IMR-90 (cell line): ENCODE measurements at regions not wholly inside any gene's neighbourhood (a gene's known extent, or its start where the extent isn't known, plus 50 kb on each side); places are given as distances from the start of the nearest gene placed in this dataset.

Experiments
- ATAC-seq: fragments of 200-7000 bp; cut with Tn5 transposase; 2 replicates; pipeline ENCODE4 v1.9.1; 2020; ENCODE audit warnings: low read depth, mild to moderate bottlenecking, moderate library complexity
- BruUV-seq: library from RNA; stranded (reverse); fragments of 400-500 nt; replicated peaks from 2 replicates; lab custom pipeline; 2021; lab: Mats Ljungman, UMichigan
- CTCF ChIA-PET: fragments of 300-600 bp; formaldehyde crosslinking; extraction: SDS; loops from one replicate; lab custom pipeline; 2021; ENCODE audit warnings: antibody characterized with exemption; lab: Yijun Ruan, JAX
- POLR2A ChIA-PET: fragments of 300-600 bp; sonication (Branson Sonifier 250); formaldehyde crosslinking; loops from one replicate; lab custom pipeline; 2022; ENCODE audit warnings: antibody characterized with exemption; ENCODE audit not compliant: unreplicated experiment; lab: Charles Lee
- DNase-seq: peaks from one replicate; pipeline ENCODE4 v3.0.0; 2013
- H2AFZ ChIP-seq: replicated peaks from 2 replicates; pipeline ENCODE3; 2013; ENCODE audit warnings: low read length, mild to moderate bottlenecking; ENCODE audit not compliant: poor library complexity
- H2AK5ac ChIP-seq: 2 replicates; pipeline ENCODE4 v1.6.1; 2013; ENCODE audit warnings: low read depth, low read length, inconsistent platforms
- H2AK9ac ChIP-seq: replicated peaks from 2 replicates; pipeline ENCODE3; 2013; ENCODE audit warnings: mild to moderate bottlenecking, low read depth, low read length, moderate library complexity; ENCODE audit not compliant: poor library complexity
- H2BK120ac ChIP-seq: 2 replicates; pipeline ENCODE4 v1.6.1; 2013; ENCODE audit warnings: low read depth, low read length, inconsistent platforms
- H2BK15ac ChIP-seq: 3 replicates; pipeline ENCODE4 v1.6.1; 2013; ENCODE audit warnings: low read depth, low read length, inconsistent platforms
- H2BK20ac ChIP-seq: 2 replicates; pipeline ENCODE4 v1.6.1; 2013; ENCODE audit warnings: low read depth, mild to moderate bottlenecking, inconsistent platforms, low read length, moderate library complexity
- H2BK5ac ChIP-seq: 2 replicates; pipeline ENCODE4 v1.6.1; 2013; ENCODE audit warnings: mild to moderate bottlenecking, low read depth, low read length, inconsistent platforms; ENCODE audit not compliant: poor library complexity, severe bottlenecking
- H3K14ac ChIP-seq: replicated peaks from 2 replicates; pipeline ENCODE4 v1.6.1; 2013; ENCODE audit warnings: low read depth, low read length, inconsistent platforms
- H3K18ac ChIP-seq: 2 replicates; pipeline ENCODE4 v1.6.1; 2013; ENCODE audit warnings: low read depth, low read length, control low read depth
- H3K23ac ChIP-seq: 2 replicates; pipeline ENCODE4 v1.6.1; 2013; ENCODE audit warnings: low read depth, low read length, inconsistent platforms
- H3K27ac ChIP-seq: 2 replicates; pipeline ENCODE4 v1.5.1; 2013; ENCODE audit warnings: mild to moderate bottlenecking, control low read depth, low read length; ENCODE audit not compliant: insufficient read depth
- H3K27me3 ChIP-seq: 2 replicates; pipeline ENCODE4 v1.6.1; 2013; ENCODE audit warnings: low read length; ENCODE audit not compliant: control insufficient read depth, insufficient read depth
- H3K36me3 ChIP-seq: 2 replicates; pipeline ENCODE4 v1.6.1; 2013; ENCODE audit warnings: low read length, mixed read lengths; ENCODE audit not compliant: control insufficient read depth, insufficient read depth
- H3K4ac ChIP-seq: 2 replicates; pipeline ENCODE4 v1.6.1; 2013; ENCODE audit warnings: low read depth, low read length, inconsistent platforms
- H3K4me1 ChIP-seq: 2 replicates; pipeline ENCODE4 v1.6.1; 2013; ENCODE audit warnings: low read length, mixed read lengths; ENCODE audit not compliant: control insufficient read depth, insufficient read depth
- H3K4me2 ChIP-seq: 2 replicates; pipeline ENCODE4 v1.6.1; 2013; ENCODE audit warnings: low read depth, mild to moderate bottlenecking, control low read depth, low read length, moderate library complexity
- H3K4me3 ChIP-seq: 2 replicates; pipeline ENCODE4 v1.5.1; 2013; ENCODE audit warnings: low read depth, mild to moderate bottlenecking, control low read depth, low read length, moderate library complexity; ENCODE audit not compliant: insufficient read depth
- H3K56ac ChIP-seq: 2 replicates; pipeline ENCODE4 v1.6.1; 2013; ENCODE audit warnings: low read length, inconsistent platforms; ENCODE audit not compliant: insufficient read depth; ENCODE audit errors: extremely low read depth
- H3K79me1 ChIP-seq, 2 experiments: 2 replicates each; pipeline ENCODE4 v1.6.1; 2013; ENCODE audit warnings: low read length in 2 of 2, inconsistent platforms in 1 of 2, low read depth in 1 of 2
- H3K9ac ChIP-seq: 2 replicates; pipeline ENCODE4 v1.6.1; 2013; ENCODE audit warnings: low read depth, low read length, control low read depth
- H3K9me1 ChIP-seq: 2 replicates; pipeline ENCODE4 v1.6.1; 2013; ENCODE audit warnings: low read length, inconsistent platforms; ENCODE audit not compliant: insufficient read depth
- H3K9me3 ChIP-seq: 2 replicates; pipeline ENCODE4 v1.6.1; 2013; ENCODE audit warnings: low read length; ENCODE audit not compliant: control insufficient read depth, insufficient read depth
- H4K20me1 ChIP-seq: 2 replicates; pipeline ENCODE4 v1.6.1; 2013; ENCODE audit warnings: low read length, inconsistent platforms; ENCODE audit not compliant: insufficient read depth
- H4K5ac ChIP-seq: 2 replicates; pipeline ENCODE4 v1.6.1; 2013; ENCODE audit warnings: mild to moderate bottlenecking, low read depth, low read length, control low read depth
- H4K8ac ChIP-seq, 2 experiments: 2 replicates each; pipeline ENCODE4 v1.6.1; 2013; ENCODE audit warnings: low read depth in 2 of 2, low read length in 2 of 2, control low read depth in 1 of 2, inconsistent platforms in 1 of 2
- H4K91ac ChIP-seq: 2 replicates; pipeline ENCODE4 v1.6.1; 2013; ENCODE audit warnings: low read depth, low read length, inconsistent platforms; ENCODE audit not compliant: insufficient read depth
- BHLHE40 ChIP-seq: fragments of 150-350 bp; IDR thresholded peaks from 2 replicates; pipeline ENCODE4 v1.6.1; 2016; ENCODE audit warnings: mild to moderate bottlenecking, low read depth, low read length
- CEBPB ChIP-seq: IDR thresholded peaks from 2 replicates; pipeline ENCODE4 v1.6.1; 2012; ENCODE audit warnings: low read depth, low read length, improper control_type of control experiment
- CHD1 ChIP-seq: IDR thresholded peaks from 2 replicates; pipeline ENCODE4 v1.6.1; 2012; ENCODE audit warnings: low read depth, low read length, improper control_type of control experiment
- ELK1 ChIP-seq: fragments of 150-350 bp; IDR thresholded peaks from 2 replicates; pipeline ENCODE4 v1.6.1; 2016; ENCODE audit warnings: low read depth, mild to moderate bottlenecking, low read length, moderate library complexity, borderline replicate concordance
- FOS ChIP-seq: fragments of 150-350 bp; IDR thresholded peaks from 2 replicates; pipeline ENCODE4 v1.6.1; 2016; ENCODE audit warnings: low read depth, low read length
- MAFK ChIP-seq: IDR thresholded peaks from 2 replicates; pipeline ENCODE4 v1.6.1; 2012; ENCODE audit warnings: low read depth, low read length, improper control_type of control experiment
- MAZ ChIP-seq: IDR thresholded peaks from 2 replicates; pipeline ENCODE4 v1.6.1; 2012; ENCODE audit warnings: low read depth, mild to moderate bottlenecking, low read length, improper control_type of control experiment, moderate library complexity, borderline replicate concordance
- MXI1 ChIP-seq: IDR thresholded peaks from 2 replicates; pipeline ENCODE4 v1.6.1; 2012; ENCODE audit warnings: low read depth, mild to moderate bottlenecking, low read length, moderate library complexity, borderline replicate concordance
- NFE2L2 ChIP-seq: fragments of 150-350 bp; IDR thresholded peaks from 2 replicates; pipeline ENCODE4 v1.6.1; 2016; ENCODE audit warnings: low read depth, mild to moderate bottlenecking, low read length
- POLR2A ChIP-seq: IDR thresholded peaks from 2 replicates; pipeline ENCODE4 v1.6.1; 2012; ENCODE audit warnings: mild to moderate bottlenecking, low read depth, low read length
- RAD21 ChIP-seq: IDR thresholded peaks from 2 replicates; pipeline ENCODE4 v1.6.1; 2012; ENCODE audit warnings: low read length, improper control_type of control experiment
- RCOR1 ChIP-seq: IDR thresholded peaks from 2 replicates; pipeline ENCODE4 v1.6.1; 2012; ENCODE audit warnings: mild to moderate bottlenecking, low read length, improper control_type of control experiment; ENCODE audit not compliant: insufficient replicate concordance
- RFX5 ChIP-seq: IDR thresholded peaks from 2 replicates; pipeline ENCODE4 v1.8.0; 2012; ENCODE audit warnings: low read depth, mild to moderate bottlenecking, low read length, moderate library complexity
- SMC3 ChIP-seq: fragments of 150-350 bp; IDR thresholded peaks from 2 replicates; pipeline ENCODE4 v1.6.1; 2016; ENCODE audit warnings: low read depth, mild to moderate bottlenecking, antibody characterized with exemption, low read length, moderate library complexity
- WGBS, 2 experiments: methylation state at CpG; one replicate each; pipeline versions ENCODE4 v1.1.5 to v1.1.7; 2013; ENCODE audit warnings: missing lambda C conversion rate in 2 of 2; ENCODE audit not compliant: insufficient read length in 1 of 2; ENCODE audit errors: extremely low coverage in 2 of 2; 5-methylcytosine and 5-hydroxymethylcytosine counted together
- dilution Hi-C: fragments of 300-500 bp; cut with HindIII; formaldehyde crosslinking; loops from one replicate; pipeline ENCODE4 v1.14.3; 2018; ENCODE audit warnings: low sequenced_read_pairs; ENCODE audit not compliant: unreplicated experiment
- in situ Hi-C: fragments of 300-500 bp; cut with MboI; formaldehyde crosslinking; loops from 3 replicates; pipeline ENCODE4 v1.14.3; 2019; ENCODE audit warnings: low sequenced_read_pairs, inconsistent platforms, mixed read lengths
- intact Hi-C: fragments of 100-400 bp; cut with micrococcal nuclease; formaldehyde crosslinking; loops from 2 replicates; pipeline ENCODE4 v1.10.0; 2022
- TF ChIP-seq, protein P1 (sequence below): fragments of 150-350 bp; IDR thresholded peaks from 2 replicates; pipeline ENCODE4 v1.6.1; 2017; ENCODE audit warnings: mild to moderate bottlenecking, antibody characterized with exemption, low read length, low read depth
- TF ChIP-seq, protein P2 (sequence below): conservative IDR thresholded peaks from 2 replicates; pipeline ENCODE4 v1.5.1; 2012; ENCODE audit warnings: mild to moderate bottlenecking, low read depth, low read length, improper control_type of control experiment

GRCh38 chr10:83518779-83519178 lies 620.5 kb upstream of the GHITM start:
- Histone ChIP-seq H2BK120ac (no peak overlapping the region), H3K79me1 (no peaks in the 10 kb centered on the region), H2AK9ac (no peak overlapping the region), H3K27me3 (no peaks in the 10 kb centered on the region), H4K8ac (no peak overlapping the region), H3K4me1 (no peaks in the 10 kb centered on the region), H2BK20ac (no peak overlapping the region), H2BK15ac (no peak overlapping the region), H3K14ac (no peak overlapping the region), H2BK5ac (no peak overlapping the region), H3K23ac (no peak overlapping the region), H3K9me1 (no peaks in the 10 kb centered on the region), H3K36me3 (no peaks in the 10 kb centered on the region), H3K9me3 (peaks cover 7% of the 10 kb centered on the region), H4K91ac (no peak overlapping the region), H3K4me3 (no peak overlapping the region), H2AK5ac (no peak overlapping the region), H4K20me1 (no peaks in the 10 kb centered on the region), H3K18ac (no peak overlapping the region), H2AFZ (no peak overlapping the region), H3K4me2 (no peak overlapping the region), H3K27ac (no peak overlapping the region), H3K4ac (no peak overlapping the region), H3K56ac (no peak overlapping the region), H4K5ac (no peak overlapping the region), H3K9ac (no peak overlapping the region)
- no peak for TF ChIP-seq CEBPB
- TF ChIP-seq BHLHE40, result no peak
- TF ChIP-seq CHD1, result no peak
- TF ChIP-seq, protein P1, sequence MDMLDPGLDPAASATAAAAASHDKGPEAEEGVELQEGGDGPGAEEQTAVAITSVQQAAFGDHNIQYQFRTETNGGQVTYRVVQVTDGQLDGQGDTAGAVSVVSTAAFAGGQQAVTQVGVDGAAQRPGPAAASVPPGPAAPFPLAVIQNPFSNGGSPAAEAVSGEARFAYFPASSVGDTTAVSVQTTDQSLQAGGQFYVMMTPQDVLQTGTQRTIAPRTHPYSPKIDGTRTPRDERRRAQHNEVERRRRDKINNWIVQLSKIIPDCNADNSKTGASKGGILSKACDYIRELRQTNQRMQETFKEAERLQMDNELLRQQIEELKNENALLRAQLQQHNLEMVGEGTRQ, result no peak
- no peak for TF ChIP-seq ELK1
- TF ChIP-seq NFE2L2, result no peak
- no peak for TF ChIP-seq RCOR1
- TF ChIP-seq FOS, result no peak
- no peak for TF ChIP-seq RFX5
- TF ChIP-seq, protein P2, sequence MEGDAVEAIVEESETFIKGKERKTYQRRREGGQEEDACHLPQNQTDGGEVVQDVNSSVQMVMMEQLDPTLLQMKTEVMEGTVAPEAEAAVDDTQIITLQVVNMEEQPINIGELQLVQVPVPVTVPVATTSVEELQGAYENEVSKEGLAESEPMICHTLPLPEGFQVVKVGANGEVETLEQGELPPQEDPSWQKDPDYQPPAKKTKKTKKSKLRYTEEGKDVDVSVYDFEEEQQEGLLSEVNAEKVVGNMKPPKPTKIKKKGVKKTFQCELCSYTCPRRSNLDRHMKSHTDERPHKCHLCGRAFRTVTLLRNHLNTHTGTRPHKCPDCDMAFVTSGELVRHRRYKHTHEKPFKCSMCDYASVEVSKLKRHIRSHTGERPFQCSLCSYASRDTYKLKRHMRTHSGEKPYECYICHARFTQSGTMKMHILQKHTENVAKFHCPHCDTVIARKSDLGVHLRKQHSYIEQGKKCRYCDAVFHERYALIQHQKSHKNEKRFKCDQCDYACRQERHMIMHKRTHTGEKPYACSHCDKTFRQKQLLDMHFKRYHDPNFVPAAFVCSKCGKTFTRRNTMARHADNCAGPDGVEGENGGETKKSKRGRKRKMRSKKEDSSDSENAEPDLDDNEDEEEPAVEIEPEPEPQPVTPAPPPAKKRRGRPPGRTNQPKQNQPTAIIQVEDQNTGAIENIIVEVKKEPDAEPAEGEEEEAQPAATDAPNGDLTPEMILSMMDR, result no peak
- TF ChIP-seq SMC3, result no peak
- TF ChIP-seq POLR2A, result no peak
- no peak for TF ChIP-seq MXI1
- no peak for TF ChIP-seq MAFK
- TF ChIP-seq RAD21, result no peak
- TF ChIP-seq MAZ, result no peak
- no TSS peak for BruUV-seq
- ChIA-PET CTCF (no interaction called here), POLR2A (no interaction called here)
- no peak for ATAC-seq
- dilution Hi-C loops (no loop called here), intact Hi-C loops (no loop called here), in situ Hi-C loops (no loop called here)
- DNase-seq, result no peak
- no CpG with 5 or more reads among the region's 4 CpGs for WGBS, 2 experiments
